Hepatocyte (in vitro differentiated cells): ENCODE measurements at regions not wholly inside any gene's neighbourhood (a gene's known extent, or its start where the extent isn't known, plus 50 kb on each side); places are given as distances from the start of the nearest gene placed in this dataset.

Experiments
- CTCF ChIP-seq: fragments of 200-600 bp; sonication (generic); IDR thresholded peaks from 2 replicates; pipeline ENCODE4 v1.5.1; 2016; ENCODE audit warnings: antibody characterized with exemption, mild to moderate bottlenecking; ENCODE audit not compliant: poor library complexity
- EZH2 ChIP-seq: fragments of 200-600 bp; sonication (generic); IDR thresholded peaks from 2 replicates; pipeline ENCODE4 v1.6.1; 2016; ENCODE audit warnings: antibody characterized with exemption, mild to moderate bottlenecking, borderline replicate concordance

- no peak for TF ChIP-seq CTCF
- no peak for TF ChIP-seq EZH2
Measured at GRCh38 chr5:3980156-3980555, 384.5 kb downstream of the IRX1 start.
